ENCODE measurements at regions not wholly inside any gene's neighbourhood (a gene's known extent, or its start where the extent isn't known, plus 50 kb on each side); places are given as distances from the start of the nearest gene placed in this dataset.

- DNase-seq: no peak
Measured at GRCh38 chr12:78795934-78796445, 68.6 kb upstream of the SYT1 start.

DNA sequence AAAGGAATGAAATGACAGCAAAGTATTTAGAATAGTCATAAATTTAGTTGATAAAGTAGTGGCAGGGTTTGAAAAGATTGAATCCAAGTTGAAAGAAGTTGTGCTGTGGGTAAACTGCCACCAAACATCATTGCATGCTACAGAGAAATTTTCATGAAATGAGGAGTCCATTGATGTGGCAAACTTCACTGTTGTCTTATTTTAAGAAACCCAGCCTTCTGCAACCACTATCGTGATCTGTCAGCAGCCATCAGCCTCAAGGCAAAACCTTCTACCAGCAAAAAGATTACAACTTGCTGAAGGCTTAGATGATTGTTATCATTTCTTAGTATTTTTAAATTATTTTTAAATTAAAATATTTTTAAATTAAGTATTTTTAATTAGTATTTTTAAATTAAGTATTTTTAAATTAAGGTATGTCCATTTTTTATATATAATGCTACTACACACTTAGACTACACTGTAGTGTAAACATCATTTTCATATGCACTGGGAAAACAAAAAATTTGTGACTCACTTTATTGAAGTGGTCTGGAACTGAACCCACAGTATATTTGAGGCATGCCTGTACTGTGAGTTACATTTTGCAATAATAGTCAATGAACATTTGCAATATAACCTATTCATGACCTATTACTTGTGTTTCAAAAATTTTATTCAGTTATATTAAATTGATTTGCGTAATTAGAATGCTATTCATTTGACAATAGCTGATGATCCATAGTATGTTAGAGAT lies 67.2 kb upstream of the SYT1 start:
- DNase-seq: no peak

DNA sequence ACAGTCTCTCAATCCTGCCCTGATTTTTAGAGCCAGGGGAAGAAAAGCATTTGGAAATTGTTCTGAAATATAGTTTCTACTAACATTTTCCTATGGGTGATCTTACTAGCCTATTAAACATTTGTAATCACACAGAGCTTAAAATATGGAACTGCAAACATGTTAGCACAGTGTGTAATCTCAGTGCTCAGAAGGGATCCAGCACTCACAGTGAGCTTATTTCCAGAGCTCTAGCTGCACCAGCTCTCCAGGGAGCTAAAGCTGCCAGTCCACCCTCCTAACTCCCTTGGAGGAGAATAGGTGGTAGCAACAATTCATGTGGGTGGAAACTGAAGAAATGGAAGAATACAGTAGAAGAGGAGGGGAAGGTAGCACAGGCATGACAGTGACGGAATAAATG lies 64.9 kb upstream of the SYT1 start:
- DNase-seq: no peak

DNA sequence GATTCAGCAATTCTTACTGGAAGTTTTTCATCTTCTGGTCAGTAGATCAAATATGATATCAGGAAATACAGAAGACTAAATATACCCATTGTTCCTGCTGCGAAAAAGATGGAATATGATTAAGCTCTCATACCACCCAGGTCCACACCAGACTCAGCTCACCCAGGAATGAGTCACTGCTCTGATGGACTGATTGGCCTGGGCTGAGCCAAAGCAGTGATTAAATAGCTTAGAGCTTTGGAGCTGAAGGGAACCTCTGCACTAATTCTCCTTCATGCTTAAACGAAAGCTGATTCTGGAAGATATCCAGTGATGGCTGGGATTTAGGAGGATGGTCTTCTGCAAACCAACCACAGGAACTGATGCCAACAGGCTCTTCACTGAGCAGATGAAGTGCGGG lies 62.0 kb upstream of the SYT1 start:
- DNase-seq: peak; percentile 31

GRCh38 chr12:78804262-78804661 lies 60.3 kb upstream of the SYT1 start:
- no peak for DNase-seq
